Ishikawa (cell line): ENCODE measurements at regions not wholly inside any gene's neighbourhood (a gene's known extent, or its start where the extent isn't known, plus 50 kb on each side); places are given as distances from the start of the nearest gene placed in this dataset.

Experiments used
- CEBPB ChIP-seq: IDR thresholded peaks from 2 replicates; pipeline ENCODE4 v1.6.1; 2012
- CREB1 ChIP-seq: IDR thresholded peaks from 2 replicates; pipeline ENCODE4 v1.6.1; 2012; ENCODE audit warnings: low read depth
- EGR1 ChIP-seq: IDR thresholded peaks from 2 replicates; pipeline ENCODE4 v1.6.1; 2012
- EP300 ChIP-seq: IDR thresholded peaks from 2 replicates; pipeline ENCODE4 v1.6.1; 2012; ENCODE audit warnings: borderline replicate concordance
- FOXM1 ChIP-seq: IDR thresholded peaks from 2 replicates; pipeline ENCODE4 v1.6.1; 2012; ENCODE audit warnings: low read depth, borderline replicate concordance
- NFIC ChIP-seq: IDR thresholded peaks from 2 replicates; pipeline ENCODE4 v1.6.1; 2012
- RAD21 ChIP-seq: IDR thresholded peaks from 2 replicates; pipeline ENCODE4 v1.6.1; 2012; ENCODE audit warnings: low read depth
- REST ChIP-seq: IDR thresholded peaks from 2 replicates; pipeline ENCODE4 v1.6.1; 2012; ENCODE audit warnings: low read depth, mild to moderate bottlenecking
- TAF1 ChIP-seq: IDR thresholded peaks from 2 replicates; pipeline ENCODE4 v1.6.1; 2012; ENCODE audit warnings: low read depth, mild to moderate bottlenecking
- TCF12 ChIP-seq: IDR thresholded peaks from 2 replicates; pipeline ENCODE4 v1.6.1; 2012; ENCODE audit warnings: low read depth
- TEAD4 ChIP-seq: IDR thresholded peaks from 2 replicates; pipeline ENCODE4 v1.6.1; 2012
- YY1 ChIP-seq: IDR thresholded peaks from 2 replicates; pipeline ENCODE4 v1.6.1; 2012; ENCODE audit warnings: low read depth
- ZBTB7A ChIP-seq: IDR thresholded peaks from 2 replicates; pipeline ENCODE4 v1.6.1; 2012; ENCODE audit warnings: low read depth
- TF ChIP-seq, protein P1 (sequence below): IDR thresholded peaks from 2 replicates; pipeline ENCODE4 v1.6.1; 2012
- TF ChIP-seq, protein P2 (sequence below): IDR thresholded peaks from 2 replicates; pipeline ENCODE4 v1.6.1; 2012

GRCh38 chr13:50493683-50494082 is 349.8 kb downstream of the DLEU7 start:
- TF ChIP-seq CEBPB (no peak), EGR1 (no peak), REST (no peak), EP300 (no peak), TEAD4 (no peak), NFIC (no peak), YY1 (no peak), RAD21 (no peak), FOXM1 (no peak), TCF12 (no peak), TAF1 (no peak)
- TF ChIP-seq, protein P1, sequence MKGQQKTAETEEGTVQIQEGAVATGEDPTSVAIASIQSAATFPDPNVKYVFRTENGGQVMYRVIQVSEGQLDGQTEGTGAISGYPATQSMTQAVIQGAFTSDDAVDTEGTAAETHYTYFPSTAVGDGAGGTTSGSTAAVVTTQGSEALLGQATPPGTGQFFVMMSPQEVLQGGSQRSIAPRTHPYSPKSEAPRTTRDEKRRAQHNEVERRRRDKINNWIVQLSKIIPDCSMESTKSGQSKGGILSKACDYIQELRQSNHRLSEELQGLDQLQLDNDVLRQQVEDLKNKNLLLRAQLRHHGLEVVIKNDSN: no peak

DNA sequence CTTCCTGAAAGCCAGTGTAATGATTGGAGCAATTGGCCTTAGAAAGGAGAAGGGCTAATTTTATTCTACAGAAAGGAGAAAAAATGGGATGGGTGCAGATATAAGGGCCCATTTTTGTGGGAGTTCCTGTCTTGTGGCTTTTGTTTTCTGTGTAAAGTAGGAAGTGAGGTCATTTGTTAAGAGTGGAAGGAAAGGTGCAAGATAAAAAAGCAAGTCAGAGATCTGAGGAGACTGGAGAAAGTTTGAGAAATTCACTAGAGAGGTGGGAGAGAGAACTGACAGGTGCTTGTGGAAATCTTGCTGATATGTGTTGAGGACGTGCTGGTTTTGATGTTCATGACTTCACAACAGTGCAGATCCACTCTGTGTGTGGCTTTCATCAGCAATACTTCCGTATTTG is 349.4 kb downstream of the DLEU7 start:
- TF ChIP-seq, protein P2, sequence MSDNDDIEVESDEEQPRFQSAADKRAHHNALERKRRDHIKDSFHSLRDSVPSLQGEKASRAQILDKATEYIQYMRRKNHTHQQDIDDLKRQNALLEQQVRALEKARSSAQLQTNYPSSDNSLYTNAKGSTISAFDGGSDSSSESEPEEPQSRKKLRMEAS: no peak
- TF ChIP-seq EP300 (no peak), TAF1 (no peak), FOXM1 (no peak), CEBPB (no peak), ZBTB7A (no peak), CREB1 (no peak), YY1 (no peak), RAD21 (no peak), TEAD4 (no peak)
- TF ChIP-seq, protein P1: no peak

- TF ChIP-seq, protein P2: no peak
- TF ChIP-seq EGR1: no peak
- TF ChIP-seq, protein P1: no peak
- no peak for TF ChIP-seq FOXM1
- no peak for TF ChIP-seq ZBTB7A
- TF ChIP-seq NFIC: no peak
- no peak for TF ChIP-seq REST
- no peak for TF ChIP-seq YY1
Observed at GRCh38 chr13:50509167-50509566, 334.3 kb downstream of the DLEU7 start.

DNA sequence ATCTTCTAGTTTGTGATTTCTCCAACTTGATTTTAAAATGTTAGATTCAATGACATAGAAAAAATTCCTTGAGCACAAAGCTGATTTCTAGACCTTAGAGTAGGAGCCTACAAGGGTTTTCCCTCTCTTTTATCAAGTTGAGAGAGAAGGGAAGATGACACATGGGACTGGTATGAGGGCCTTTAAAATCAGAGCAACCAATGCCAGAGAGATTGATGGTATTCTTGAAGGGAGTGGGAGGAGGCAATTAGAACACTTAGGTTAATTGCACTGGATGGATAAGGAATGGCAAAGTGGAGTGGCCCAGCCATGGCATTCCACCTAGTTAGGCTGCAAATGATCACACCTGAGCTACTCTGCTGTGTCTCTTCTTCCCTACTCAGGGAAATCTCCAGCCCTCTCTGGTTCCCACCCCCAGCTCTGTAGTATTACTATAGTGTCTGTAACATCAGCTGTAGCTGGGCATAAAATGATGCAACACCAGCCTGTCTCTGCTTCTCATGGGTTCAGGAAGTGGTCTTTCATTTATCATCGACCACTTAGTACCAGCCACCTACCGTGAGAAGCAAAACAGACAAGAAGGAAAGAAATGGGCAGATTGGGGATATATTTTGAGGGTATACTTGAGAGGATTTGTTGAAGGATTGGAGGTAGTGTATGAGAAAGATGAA is 333.6 kb downstream of the DLEU7 start:
- TF ChIP-seq CEBPB (no peak), RAD21 (no peak), YY1 (no peak), EP300 (no peak), TEAD4 (no peak), REST (no peak), EGR1 (no peak), TAF1 (no peak), CREB1 (no peak), FOXM1 (no peak), NFIC (no peak), ZBTB7A (no peak), TCF12 (no peak)
- TF ChIP-seq, protein P1: no peak
- TF ChIP-seq, protein P2: no peak
